Kasumi-1 (cell line): ENCODE measurements at regions not wholly inside any gene's neighbourhood (a gene's known extent, or its start where the extent isn't known, plus 50 kb on each side); places are given as distances from the start of the nearest gene placed in this dataset.
A peak's percentile ranks its signal among the peaks of the same experiment; 100 is the strongest.
"Not testable (repeated sequence)": the region's sequence is repeated elsewhere in the genome, so short reads cannot be mapped to it uniquely, and the experiment has no call there.

Experiments used
- DNase-seq, 2 experiments: peaks; one replicate each; lab custom pipeline; 2025; lab: John Stamatoyannopoulos, UW

DNA sequence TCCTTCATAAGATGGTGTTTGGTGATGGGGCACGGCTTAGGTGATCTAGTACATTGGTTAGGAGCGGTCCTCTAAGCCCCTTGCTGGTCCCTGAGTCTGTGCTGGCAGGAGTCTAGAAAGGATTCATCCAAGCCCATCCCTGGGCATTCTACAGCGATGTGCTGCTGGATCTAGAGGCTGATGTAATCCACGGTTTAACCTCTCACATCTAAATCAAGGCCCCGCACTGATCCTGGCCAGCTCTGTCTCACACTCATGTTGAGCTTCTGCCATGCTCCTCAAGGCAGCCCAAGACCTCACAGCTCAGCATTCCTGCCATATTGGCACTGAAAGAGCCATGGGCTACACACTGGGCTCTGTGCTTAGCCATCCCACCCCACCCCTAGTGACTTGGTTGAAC lies 664.8 kb downstream of the STK39 start:
- no peak for DNase-seq

DNA sequence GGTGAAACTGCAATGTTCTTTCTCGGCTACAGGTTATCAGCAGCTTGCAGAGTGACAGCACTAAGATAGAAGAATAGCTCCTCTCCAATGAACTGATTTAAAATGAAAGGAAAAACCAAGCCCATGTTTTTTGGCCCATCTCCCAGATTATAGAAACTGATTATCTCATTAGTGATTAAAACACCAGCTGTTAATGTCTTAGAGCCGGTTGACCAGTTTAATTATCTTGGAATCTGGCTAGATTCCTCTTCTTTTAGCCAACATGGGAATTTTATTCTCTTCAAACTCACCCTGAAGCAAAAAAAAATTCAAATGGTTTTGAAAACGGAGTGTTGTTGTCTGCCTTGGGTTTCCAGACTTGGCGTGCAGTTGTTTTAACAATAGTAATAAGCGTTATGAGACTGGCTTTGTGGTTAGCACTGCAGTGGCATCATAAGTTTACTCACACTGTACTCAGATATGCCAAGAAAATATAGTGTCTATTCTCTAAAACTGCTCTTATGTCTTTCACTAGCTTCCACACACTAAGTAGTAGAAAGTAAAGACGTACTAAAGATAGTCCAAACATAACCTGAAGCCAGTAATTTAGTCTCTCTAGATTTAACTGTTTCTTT lies 665.3 kb downstream of the STK39 start:
- no peak for DNase-seq

DNA sequence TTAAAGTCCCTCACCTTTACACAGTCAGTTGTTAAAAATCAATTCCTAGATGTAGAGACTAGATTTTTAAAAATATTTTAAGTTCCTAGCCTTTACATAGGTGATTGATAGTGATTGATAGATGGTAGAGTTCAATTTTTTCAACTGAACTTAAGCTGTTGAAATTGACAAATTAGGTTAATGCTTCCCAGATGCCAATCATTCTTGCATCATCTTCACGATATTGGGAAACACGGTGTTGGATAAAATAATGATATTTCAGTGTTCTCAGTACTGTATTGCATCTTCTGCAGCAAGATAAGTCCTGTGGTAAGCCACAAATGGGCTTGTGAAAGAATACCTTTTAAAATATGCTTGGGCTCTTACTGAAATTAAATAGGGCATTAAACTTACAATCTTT lies 667.6 kb downstream of the STK39 start:
- DNase-seq, result no peak

DNA sequence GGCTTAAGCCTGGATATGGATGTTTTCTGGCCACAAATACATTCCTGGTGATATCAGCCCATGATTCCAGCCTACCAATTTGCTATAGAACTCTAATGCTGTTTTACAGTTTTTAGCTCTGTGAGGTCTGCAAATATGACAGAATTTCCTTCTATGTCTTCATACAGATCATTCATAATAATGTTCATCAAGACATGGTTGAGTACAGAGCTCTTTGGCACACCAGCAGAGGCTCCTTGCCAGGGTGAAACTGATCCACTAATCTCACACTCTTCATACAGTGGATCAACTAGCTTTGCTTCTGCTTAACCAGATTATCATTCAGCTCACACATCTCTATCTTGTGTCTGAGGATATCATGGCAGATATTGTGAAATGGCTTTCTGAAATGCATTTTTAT lies 672.1 kb downstream of the STK39 start:
- DNase-seq, result no peak

DNA sequence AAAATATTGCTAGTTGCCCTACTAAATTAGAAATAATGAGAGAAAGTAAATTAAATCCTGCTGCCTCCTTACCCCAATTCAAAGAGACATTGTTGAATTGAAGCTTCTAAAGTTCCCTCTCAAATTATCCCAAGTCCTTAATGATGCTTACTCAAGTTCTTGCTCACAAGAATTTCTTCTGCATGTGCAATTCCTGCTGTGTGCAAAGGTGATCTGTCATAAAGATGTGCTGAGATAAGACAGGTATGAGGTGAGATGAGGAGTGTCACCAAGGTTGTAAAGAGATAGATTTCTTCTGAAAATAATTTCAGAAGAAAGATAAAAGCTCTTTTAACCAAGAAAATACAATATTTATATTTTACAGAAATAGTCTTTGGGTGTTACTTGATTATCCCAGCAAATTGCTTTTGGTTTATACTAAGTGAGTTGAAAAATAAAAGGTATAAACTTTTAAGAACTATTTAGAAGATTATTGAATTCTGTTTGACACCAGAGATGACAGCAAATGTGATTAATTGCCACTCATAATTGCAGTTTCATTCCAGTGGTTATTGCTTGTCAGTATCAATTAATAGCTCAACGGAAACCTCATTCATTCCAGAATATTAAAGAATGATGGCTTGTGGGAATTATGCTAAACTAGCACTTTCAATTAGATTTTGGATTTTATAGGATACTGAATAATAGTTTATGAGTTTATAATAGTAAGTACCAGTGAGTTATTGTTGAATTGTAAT lies 674.3 kb downstream of the STK39 start:
- no peak for DNase-seq

DNA sequence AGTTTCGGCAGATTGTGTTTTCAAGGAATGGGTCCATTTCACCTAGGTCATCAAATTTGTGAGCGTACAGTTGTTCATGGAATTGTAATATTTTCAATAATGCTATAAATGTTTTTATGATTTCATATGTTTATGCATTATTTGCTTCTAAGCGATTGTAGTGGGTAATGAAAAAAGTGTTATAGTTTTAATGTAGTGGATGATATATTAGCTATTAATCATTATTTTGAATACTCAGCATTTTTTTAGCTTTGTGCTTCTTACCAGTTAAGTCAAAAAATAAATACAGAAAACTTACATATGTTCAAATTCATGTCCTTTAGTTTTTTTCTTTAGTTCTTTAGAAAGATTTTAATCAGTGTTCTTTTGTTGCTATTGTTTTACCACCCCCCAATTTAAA lies 677.0 kb downstream of the STK39 start:
- DNase-seq, result no peak

DNA sequence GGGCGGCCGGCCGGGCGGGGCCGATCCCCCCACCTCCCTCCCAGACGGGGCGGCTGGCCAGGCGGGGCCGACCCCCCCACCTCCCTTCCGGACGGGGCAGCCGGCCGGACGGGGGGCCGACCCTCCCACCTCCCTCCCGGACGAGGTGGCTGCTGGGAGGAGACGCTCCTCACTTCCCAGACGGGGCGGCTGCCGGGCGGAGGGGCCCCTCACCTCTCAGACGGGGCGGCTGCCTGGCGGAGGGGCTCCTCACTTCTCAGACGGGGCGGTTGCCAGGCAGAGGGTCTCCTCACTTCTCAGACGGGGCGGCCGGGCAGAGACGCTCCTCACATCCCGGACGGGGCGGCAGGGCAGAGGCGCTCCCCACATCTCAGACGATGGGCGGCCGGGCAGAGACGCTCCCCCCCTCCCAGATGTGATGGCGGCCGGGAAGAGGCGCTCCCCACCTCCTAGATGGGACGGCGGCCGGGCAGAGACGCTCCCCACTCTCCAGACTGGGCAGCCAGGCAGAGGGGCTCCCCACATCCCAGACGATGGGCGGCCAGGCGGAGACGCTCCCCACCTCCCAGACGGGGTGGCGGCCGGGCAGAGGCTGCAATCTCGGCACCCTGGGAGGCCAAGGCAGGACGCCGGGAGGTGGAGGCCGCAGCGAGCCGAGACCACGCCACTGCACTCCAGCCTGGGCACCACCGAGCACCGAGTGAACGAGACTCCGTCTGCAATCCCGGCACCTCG lies 675.8 kb downstream of the XIRP2 start:
- DNase-seq, result not testable (repeated sequence)

DNA sequence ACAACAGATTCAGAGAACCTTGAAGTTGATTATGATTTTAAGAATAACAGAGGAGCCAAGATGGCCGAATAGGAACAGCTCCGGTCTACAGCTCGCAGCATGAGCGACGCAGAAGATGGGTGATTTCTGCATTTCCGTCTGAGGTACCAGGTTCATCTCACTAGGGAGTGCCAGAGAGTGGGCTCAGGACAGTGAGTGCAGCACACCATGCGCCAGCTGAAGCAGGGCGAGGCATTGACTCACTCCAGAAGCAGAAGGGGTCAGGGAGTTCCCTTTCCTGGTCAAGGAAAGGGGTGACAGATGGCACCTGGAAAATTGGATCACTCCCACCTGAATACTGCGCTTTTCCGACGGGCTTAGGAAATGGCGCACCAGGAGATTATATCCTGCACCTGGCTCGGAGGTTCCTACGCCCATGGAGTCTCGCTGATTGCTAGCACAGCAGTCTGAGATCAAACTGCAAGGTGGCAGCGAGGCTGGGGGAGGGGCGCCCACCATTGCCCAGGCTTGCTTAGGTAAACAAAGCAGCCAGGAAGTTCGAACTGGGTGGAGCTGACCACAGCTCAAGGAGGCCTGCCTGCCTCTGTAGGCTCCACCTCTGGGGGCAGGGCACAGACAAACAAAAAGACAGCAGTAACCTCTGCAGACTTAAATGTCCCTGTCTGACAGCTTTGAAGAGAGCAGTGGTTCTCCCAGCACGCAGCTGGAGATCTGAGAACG lies 670.2 kb downstream of the XIRP2 start:
- not testable (repeated sequence) for DNase-seq

DNA sequence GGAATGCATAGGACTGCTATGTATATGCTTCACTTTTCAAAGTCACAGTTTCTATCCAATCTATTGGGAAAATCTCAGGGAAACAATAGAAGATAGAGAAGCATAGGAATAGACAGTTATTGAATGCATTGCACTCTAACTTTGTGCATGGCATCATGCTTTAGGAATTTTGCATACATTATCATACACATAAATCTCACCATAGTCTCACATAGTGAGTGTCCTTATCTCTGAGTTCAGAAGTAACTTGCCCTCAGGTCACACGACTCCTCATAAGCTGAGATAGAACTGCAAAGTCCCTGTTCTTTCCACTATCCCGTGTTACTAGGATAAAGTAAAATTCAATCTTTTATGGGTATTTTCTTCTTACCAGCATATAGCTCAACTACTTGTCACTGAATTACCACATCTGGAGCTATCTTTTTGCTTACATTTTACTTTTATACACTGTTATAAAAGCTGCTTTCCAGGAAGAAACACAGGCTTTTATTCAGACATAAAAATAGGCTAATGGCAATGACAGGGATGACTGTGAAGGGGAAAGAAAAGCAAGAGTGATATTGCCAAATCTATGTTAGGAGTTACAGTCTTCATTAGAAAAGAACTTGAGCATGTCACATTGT lies 666.9 kb downstream of the XIRP2 start:
- DNase-seq, result no peak

DNA sequence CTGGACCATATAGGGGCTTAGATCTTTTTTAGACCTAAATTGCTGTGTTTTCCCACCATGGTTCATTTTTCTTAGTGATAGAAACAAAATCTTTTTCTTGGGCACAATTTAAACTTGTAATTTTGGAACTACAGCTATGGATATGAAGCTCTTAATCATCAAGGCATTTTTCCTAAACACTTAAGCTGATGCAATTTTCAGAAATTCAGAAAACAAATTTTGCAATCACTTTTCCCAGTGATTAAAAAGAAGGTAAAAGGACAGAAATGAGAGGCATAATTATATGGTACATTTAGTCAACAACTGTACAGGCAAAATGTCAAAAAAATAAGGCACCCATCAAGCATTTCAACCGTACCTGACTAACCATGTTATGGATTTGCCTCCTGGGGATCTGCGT lies 665.4 kb downstream of the XIRP2 start:
- no peak for DNase-seq

DNA sequence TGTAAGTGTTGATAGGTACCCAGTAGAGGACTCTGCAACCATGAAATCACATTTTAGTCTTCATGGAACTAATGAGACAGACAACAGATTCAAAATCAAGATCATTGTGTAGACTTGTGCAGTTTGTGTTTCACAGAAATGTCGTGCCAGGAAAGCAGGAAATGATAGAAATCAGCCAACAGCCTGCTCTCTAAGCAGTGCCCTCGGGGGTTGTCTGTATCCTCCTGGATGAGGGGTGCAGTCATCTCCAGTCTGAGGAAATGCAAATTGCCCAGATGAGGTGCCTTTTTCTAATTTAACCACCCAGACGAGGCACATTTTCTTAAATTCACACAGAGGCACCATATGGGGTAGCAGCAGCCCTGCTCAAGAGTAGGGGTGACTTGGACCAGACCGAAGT lies 663.1 kb downstream of the XIRP2 start:
- no peak for DNase-seq

DNA sequence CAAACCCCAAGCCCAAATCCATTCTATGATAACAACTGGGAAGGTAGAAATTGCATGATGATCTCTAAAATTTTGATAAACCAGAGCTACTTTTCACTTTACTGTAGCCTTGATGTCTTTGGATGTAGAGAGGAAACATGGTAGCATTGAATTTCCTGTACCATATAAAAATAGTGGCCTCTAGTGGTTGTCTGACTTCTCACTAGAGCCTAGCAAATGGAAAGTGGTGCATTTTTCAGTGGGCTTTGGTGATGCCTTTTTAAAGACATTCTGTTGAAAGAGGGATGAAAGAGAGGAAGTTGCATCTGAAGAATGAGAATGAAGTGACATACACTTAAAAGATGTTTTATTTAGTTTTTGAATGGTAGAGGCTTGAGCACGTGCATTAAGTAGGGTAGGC lies 662.2 kb downstream of the XIRP2 start:
- peak; percentile 36 to 63 for DNase-seq

DNA sequence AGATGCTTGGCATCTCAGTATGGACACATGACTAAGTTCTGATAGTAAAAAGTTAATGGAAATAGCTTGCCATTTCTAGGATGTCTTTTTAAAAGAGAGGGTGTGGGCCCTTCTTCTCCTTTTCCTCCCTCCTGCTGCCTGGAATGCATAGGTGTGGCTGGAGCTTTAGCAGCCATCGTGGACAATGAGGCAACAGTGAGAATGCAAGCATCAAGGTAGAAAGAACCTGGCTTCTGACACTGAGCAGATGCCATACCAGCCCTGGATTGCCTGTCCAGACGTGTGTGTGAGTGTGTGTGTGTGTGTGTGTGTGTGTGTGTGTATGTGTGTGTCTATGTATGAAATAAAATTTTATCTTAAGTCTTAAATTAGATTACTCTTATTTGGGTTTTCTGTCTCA lies 660.1 kb downstream of the XIRP2 start:
- DNase-seq, result no peak

DNA sequence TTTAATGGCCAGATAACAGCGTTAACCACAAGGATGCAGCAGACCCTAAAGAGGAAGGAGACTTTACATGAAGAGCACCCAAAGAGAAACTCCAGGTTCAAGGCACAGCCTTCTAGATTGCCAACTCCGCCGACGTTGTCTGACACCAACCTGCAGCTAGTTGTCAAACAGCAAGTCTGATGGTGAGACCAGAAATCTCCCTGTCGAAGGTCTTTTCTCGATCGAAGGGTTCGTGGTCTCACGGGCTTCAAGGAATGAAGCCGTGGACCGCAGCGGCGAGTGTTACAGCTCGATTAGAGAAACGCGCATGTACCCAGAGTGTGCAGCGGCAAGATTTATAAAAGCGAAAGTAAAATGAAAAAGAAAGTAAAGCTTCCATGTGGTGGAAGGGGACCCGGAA lies 656.3 kb downstream of the XIRP2 start:
- no peak for DNase-seq

DNA sequence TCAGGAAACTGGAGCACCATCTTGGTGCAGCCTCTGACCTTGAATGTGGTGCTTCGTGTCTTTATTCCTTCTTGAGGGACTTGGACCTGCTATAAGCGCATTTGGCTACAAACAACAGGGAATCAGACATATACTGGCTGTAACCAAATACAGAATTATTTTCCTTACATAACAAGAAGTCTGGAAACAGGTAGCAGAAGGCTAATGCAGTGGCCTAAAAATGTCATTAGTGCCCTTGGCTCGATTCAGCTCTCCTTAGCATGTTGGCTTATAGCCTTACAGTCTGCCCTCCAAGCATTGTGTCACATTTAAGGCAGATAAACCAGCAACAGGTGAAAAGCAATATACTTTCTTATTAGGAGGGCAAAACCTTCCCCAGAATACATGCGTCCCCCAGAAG lies 655.4 kb downstream of the XIRP2 start:
- DNase-seq, result no peak

DNA sequence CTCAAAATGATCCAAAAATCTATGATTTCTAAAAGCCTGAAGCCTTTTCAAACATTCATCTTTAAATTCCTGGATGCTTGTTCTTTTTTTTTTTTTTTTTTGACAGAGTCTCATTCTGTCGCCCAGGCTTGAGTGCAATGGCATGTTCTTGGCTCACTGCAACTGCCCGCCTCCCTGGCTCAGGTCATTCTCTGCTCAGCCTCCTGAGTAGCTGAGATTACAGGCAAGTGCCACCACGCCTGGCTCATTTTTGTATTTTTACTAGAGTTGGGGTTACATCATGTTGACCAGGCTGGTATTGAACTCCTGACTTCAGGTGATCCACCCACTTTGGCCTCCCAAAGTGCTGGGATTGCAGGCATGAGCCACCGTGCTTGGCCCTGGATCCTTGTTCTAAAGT lies 649.5 kb downstream of the XIRP2 start:
- DNase-seq, result no peak

DNA sequence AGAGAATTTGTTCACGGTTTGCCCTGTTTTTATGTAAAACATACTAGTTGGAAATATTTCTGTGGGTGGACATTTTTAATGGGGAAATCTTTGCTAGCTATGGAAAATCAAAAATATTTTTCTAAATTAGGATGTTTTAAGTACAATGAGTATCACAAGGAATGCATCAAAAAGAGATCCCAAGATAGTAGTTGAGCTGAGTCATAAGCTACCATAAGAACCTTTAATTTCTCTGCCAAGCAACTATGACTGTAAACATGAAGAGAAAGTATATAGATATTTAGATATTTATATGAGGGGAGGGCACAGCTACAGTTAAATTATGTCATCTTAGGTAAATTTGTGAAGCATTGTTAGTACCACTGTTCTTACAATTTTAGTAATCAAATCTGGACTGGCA lies 646.2 kb downstream of the XIRP2 start:
- no peak for DNase-seq

DNA sequence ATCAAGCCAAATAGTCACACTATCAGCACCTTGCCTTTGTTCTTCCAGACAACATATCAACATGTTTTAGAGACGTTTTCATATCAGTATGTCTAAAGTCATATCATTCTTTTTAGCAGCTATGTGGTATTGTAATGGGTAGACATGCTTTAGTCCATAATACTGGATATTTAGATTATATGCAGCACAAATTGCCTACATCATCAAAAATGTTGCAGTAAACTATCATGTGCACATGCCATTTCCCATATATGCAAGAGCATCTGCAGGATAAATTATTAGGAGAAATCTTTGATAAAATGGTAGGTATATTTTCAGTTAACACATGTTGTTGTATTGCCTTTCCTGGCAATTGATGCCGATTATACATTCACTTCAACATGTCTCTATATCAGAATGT lies 636.5 kb downstream of the XIRP2 start:
- no peak for DNase-seq

DNA sequence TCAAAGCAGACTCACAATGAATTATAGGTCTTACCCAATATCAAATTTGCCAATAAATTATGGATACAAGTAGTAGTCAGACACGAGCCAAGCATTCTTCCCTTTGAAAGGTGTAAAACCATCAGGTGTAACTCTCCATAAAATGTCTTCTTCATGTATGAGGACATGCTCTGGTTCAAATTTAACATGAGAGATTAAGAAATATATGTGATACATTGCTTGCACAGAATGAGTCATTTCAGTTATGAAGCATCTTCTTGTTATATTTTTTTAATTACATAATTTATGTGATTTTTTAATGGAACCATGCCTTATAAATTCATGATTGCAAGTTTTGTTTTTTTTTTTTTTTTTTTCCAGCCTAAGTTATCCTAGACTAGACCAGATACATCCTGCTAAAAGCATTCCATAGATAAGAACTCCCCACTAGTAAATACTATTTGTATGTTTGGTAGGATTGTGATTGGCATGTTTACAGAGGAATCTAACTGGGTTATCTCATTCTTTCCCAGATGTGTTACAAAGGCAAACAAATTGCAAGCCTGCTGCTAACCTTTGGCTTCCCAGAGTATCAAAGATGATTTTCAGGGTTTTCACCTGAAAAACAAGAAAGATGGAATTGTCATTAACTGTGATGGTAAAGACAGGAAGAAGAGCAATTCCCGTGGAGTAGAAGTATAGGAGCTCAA lies 621.9 kb downstream of the XIRP2 start:
- no peak for DNase-seq

DNA sequence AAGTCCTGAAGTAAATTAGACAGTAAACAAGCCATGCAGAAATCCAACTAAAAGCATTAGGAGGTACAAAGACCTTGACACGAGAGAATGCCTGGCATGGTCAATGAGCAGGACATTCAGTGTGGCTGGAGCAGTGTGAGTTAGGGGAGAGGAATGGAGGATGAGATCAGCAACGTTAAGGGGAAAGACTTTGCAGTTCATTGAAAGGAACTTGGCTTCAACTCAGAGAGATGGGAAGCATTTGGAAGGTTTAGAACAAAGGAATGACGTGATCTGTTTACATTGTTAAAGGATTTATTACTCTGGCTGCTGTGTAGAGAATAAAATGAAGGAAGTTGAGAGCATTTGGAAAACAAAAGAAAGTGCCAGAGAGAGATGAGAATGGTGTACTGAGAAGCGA lies 621.3 kb downstream of the XIRP2 start:
- no peak for DNase-seq

DNA sequence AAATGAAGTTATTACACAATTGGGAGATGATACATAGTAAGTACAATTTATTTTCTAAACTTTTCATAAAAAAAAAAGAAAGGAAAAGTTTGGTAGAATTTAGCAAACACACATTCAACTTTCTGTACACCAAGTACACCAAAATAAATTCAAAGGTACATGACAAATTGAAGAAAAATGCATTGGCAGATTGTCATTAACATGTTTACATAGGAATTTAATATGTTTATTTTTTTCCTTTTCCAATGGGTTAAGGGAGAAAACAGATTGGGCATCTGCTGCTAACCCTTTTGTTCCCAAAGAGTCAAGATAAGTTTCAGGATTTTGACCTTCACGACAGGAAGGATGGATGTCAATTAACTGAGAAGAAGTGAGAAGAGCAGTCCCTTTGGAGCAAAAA lies 620.4 kb downstream of the XIRP2 start:
- DNase-seq, result no peak

DNA sequence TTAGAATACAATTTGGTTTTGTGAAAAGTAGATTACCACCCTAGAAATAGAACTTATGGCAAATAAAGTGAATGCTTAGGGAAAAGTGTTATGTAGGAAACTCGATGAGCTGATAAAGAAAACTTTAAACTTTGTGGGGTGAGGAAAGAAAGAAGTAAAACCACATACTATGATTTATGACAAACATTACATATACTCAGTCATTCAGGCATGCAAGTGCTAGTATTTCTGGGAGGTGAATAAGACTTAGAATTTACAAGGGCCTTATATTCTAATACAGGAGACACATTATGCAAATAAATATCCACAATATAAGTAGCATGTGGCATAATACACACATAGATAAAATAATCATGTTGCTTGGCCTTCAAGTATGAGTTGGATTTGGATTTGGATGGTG lies 618.1 kb downstream of the XIRP2 start:
- no peak for DNase-seq
